Prostate gland (tissue), 2 donors: ENCODE measurements at regions not wholly inside any gene's neighbourhood (a gene's known extent, or its start where the extent isn't known, plus 50 kb on each side); places are given as distances from the start of the nearest gene placed in this dataset.

Experiments used
- DNase-seq: peaks from one replicate; pipeline ENCODE4 v3.0.0-alpha.2; 2019; ENCODE audit warnings: low spot score
- H3K27ac ChIP-seq, 2 donors: fragments of 200-600 bp; sonication (generic); 2 replicates each; pipeline ENCODE4 v1.5.1; 2017 to 2019
- H3K27me3 ChIP-seq: fragments of 200-600 bp; sonication (generic); replicated peaks from 2 replicates; pipeline ENCODE4 v1.5.1; 2019; ENCODE audit not compliant: insufficient read depth
- H3K36me3 ChIP-seq, 2 donors: fragments of 200-600 bp; sonication (generic); 1 replicate in 1 of 2; 2 replicates in 1 of 2; pipeline versions ENCODE4 v1.5.1 to v1.8.1; 2017 to 2019
- H3K4me1 ChIP-seq: fragments of 200-600 bp; sonication (generic); replicated peaks from 2 replicates; pipeline ENCODE4 v1.5.1; 2019
- H3K4me3 ChIP-seq, 2 donors: fragments of 200-600 bp; sonication (generic); 2 replicates each; pipeline ENCODE4 v1.5.1; 2017 to 2019
- H3K9me3 ChIP-seq: fragments of 200-600 bp; sonication (generic); 2 replicates; pipeline ENCODE4 v1.5.1; 2017
- CTCF ChIP-seq, 4 experiments: fragments of 200-600 bp in 2 of 4; fragments of 450-650 bp in 2 of 4; sonication (generic) in 2 of 4; IDR thresholded peaks; 1 replicate in 3 of 4; 2 replicates in 1 of 4; pipeline ENCODE4 v1.5.1; 2016 to 2019; ENCODE audit warnings: antibody characterized with exemption in 4 of 4, mild to moderate bottlenecking in 2 of 4, moderate library complexity in 2 of 4
- POLR2A ChIP-seq: fragments of 450-650 bp; IDR thresholded peaks from one replicate; pipeline ENCODE4 v1.6.1; 2016; ENCODE audit warnings: antibody characterized with exemption, mild to moderate bottlenecking
- POLR2AphosphoS5 ChIP-seq: sonication (generic); formaldehyde crosslinking; IDR thresholded peaks from one replicate; pipeline ENCODE4 v1.6.1; 2017; ENCODE audit warnings: antibody characterized with exemption
- WGBS: methylation state at CpG from one replicate; pipeline ENCODE4 v1.1.5; 2018; 5-methylcytosine and 5-hydroxymethylcytosine counted together
- intact Hi-C: fragments of 100-400 bp; cut with DNase I; formaldehyde crosslinking; loops from one replicate; pipeline ENCODE4 v1.14.2; 2022

- H3K36me3 ChIP-seq, result no peaks in the 10 kb centered on the region
- TF ChIP-seq POLR2AphosphoS5 (no peak), POLR2A (no peak), CTCF (IDR thresholded peaks at IDR 0.05) (no peak)
- no peak overlapping the region for H3K27ac ChIP-seq
- WGBS, result 68% methylated on average over 3 of the region's 3 CpGs
- H3K4me3 ChIP-seq, result no peak overlapping the region
- no peaks in the 10 kb centered on the region for H3K9me3 ChIP-seq
- H3K27me3 ChIP-seq, result no peaks in the 10 kb centered on the region
- DNase-seq, result no peak
- intact Hi-C loops, result no loop called here
- no peaks in the 10 kb centered on the region for H3K4me1 ChIP-seq
These were observed 184.6 kb upstream of the GPR149 start for GRCh38 chr3:154614601-154615000.

- Histone ChIP-seq H3K9me3 (no peaks in the 10 kb centered on the region), H3K36me3 (no peaks in the 10 kb centered on the region), H3K27ac (no peak overlapping the region), H3K4me1 (no peaks in the 10 kb centered on the region), H3K4me3 (no peak overlapping the region), H3K27me3 (no peaks in the 10 kb centered on the region)
- intact Hi-C loops, result no loop called here
- TF ChIP-seq CTCF (IDR thresholded peaks at IDR 0.05) (no peak), POLR2AphosphoS5 (no peak), POLR2A (no peak)
- no peak for DNase-seq
- 98% methylated on average over 1 of the region's 1 CpG for WGBS
These were observed 184.1 kb upstream of the GPR149 start for GRCh38 chr3:154614078-154614477.

- Histone ChIP-seq H3K9me3 (no peaks in the 10 kb centered on the region), H3K4me1 (no peaks in the 10 kb centered on the region), H3K4me3 (no peak overlapping the region), H3K27me3 (no peaks in the 10 kb centered on the region), H3K27ac (no peak overlapping the region), H3K36me3 (no peaks in the 10 kb centered on the region)
- TF ChIP-seq CTCF (IDR thresholded peaks at IDR 0.05) (no peak), POLR2AphosphoS5 (no peak), POLR2A (no peak)
- DNase-seq, result no peak
- intact Hi-C loops, result no loop called here
These were observed 172.3 kb upstream of the GPR149 start for GRCh38 chr3:154602241-154602640.

GRCh38 chr3:154598166-154598565, 168.2 kb upstream of the GPR149 start:
- Histone ChIP-seq H3K27me3 (no peaks in the 10 kb centered on the region), H3K4me3 (no peak overlapping the region), H3K4me1 (no peaks in the 10 kb centered on the region), H3K36me3 (no peaks in the 10 kb centered on the region), H3K27ac (no peak overlapping the region), H3K9me3 (no peaks in the 10 kb centered on the region)
- 79% methylated on average over 3 of the region's 3 CpGs for WGBS
- TF ChIP-seq CTCF (IDR thresholded peaks at IDR 0.05) (no peak), POLR2AphosphoS5 (no peak), POLR2A (no peak)
- intact Hi-C loops, result no loop called here
- DNase-seq, result no peak

- TF ChIP-seq POLR2A (no peak), CTCF (IDR thresholded peaks at IDR 0.05) (no peak), POLR2AphosphoS5 (no peak)
- 68% methylated on average over 3 of the region's 3 CpGs for WGBS
These were observed 160.8 kb upstream of the GPR149 start for GRCh38 chr3:154590675-154591384.

More at GRCh38 chr3:154590675-154591384, 160.8 kb upstream of the GPR149 start:
- Histone ChIP-seq H3K27ac (no peak overlapping the region), H3K9me3 (no peaks in the 10 kb centered on the region), H3K27me3 (no peaks in the 10 kb centered on the region), H3K4me3 (no peak overlapping the region), H3K36me3 (no peaks in the 10 kb centered on the region), H3K4me1 (no peaks in the 10 kb centered on the region)
- DNase-seq, result no peak
- intact Hi-C loops, result no loop called here
